A673 (cell line): ENCODE measurements at regions not wholly inside any gene's neighbourhood (a gene's known extent, or its start where the extent isn't known, plus 50 kb on each side); places are given as distances from the start of the nearest gene placed in this dataset.

ENCODE experiments used
- BruUV-seq: library from RNA; stranded (reverse); fragments of 400-500 nt; replicated peaks from 2 replicates; lab custom pipeline; 2021; lab: Mats Ljungman, UMichigan
- CTCF ChIA-PET: fragments of 300-600 bp; sonication (Branson Sonifier 250); formaldehyde crosslinking; loops from one replicate; lab custom pipeline; 2022; ENCODE audit warnings: antibody characterized with exemption; lab: Charles Lee
- POLR2A ChIA-PET: fragments of 300-600 bp; sonication (Branson Sonifier 250); formaldehyde crosslinking; loops from one replicate; lab custom pipeline; 2022; ENCODE audit warnings: antibody characterized with exemption; ENCODE audit not compliant: low non-redundant PET; lab: Charles Lee
- DNase-seq: peaks from one replicate; pipeline ENCODE4 v3.0.0-alpha.2; 2015; ENCODE audit warnings: low spot score
- H3K27ac ChIP-seq: fragments of 200-600 bp; sonication (generic); 2 replicates; pipeline ENCODE4 v1.5.1; 2016; ENCODE audit warnings: mixed run types, low read depth, mild to moderate bottlenecking, mixed read lengths, antibody characterized with exemption, low read length; ENCODE audit not compliant: poor library complexity, severe bottlenecking
- H3K27me3 ChIP-seq: fragments of 200-600 bp; sonication (generic); replicated peaks from 2 replicates; pipeline ENCODE4 v1.6.1; 2017; ENCODE audit warnings: mixed run types, low read depth, mild to moderate bottlenecking, mixed read lengths, antibody characterized with exemption, low read length; ENCODE audit not compliant: insufficient read depth, poor library complexity
- H3K36me3 ChIP-seq: fragments of 200-600 bp; sonication (generic); 2 replicates; pipeline ENCODE4 v1.6.1; 2016; ENCODE audit warnings: mixed run types, mild to moderate bottlenecking, mixed read lengths, antibody characterized with exemption, low read length; ENCODE audit not compliant: insufficient read depth, poor library complexity, severe bottlenecking
- H3K4me1 ChIP-seq: fragments of 200-600 bp; sonication (generic); 2 replicates; pipeline ENCODE4 v1.6.1; 2017; ENCODE audit warnings: mixed run types, mild to moderate bottlenecking, mixed read lengths, antibody characterized with exemption, low read length; ENCODE audit not compliant: insufficient read depth, poor library complexity, severe bottlenecking
- H3K4me3 ChIP-seq: fragments of 200-600 bp; sonication (generic); 2 replicates; pipeline ENCODE4 v1.5.1; 2016; ENCODE audit warnings: low read depth, mixed run types, mild to moderate bottlenecking, mixed read lengths, low read length; ENCODE audit not compliant: poor library complexity, severe bottlenecking
- H3K9me3 ChIP-seq: fragments of 200-600 bp; sonication (generic); 2 replicates; pipeline ENCODE4 v1.6.1; 2016; ENCODE audit warnings: mixed run types, low read depth, mild to moderate bottlenecking, mixed read lengths, antibody characterized with exemption, low read length; ENCODE audit not compliant: poor library complexity, severe bottlenecking
- CTCF ChIP-seq: fragments of 300-800, 200-600 bp; sonication (generic); conservative IDR thresholded peaks from 2 replicates; pipeline ENCODE4 v1.5.1; 2017; ENCODE audit warnings: low read depth, mild to moderate bottlenecking, antibody characterized with exemption, low read length, moderate library complexity, mixed read lengths
- EZH2 ChIP-seq: fragments of 200-600 bp; sonication (generic); IDR thresholded peaks from 2 replicates; pipeline ENCODE4 v1.6.1; 2017; ENCODE audit warnings: borderline replicate concordance, low read depth, mild to moderate bottlenecking, mixed read lengths, antibody characterized with exemption, low read length; ENCODE audit not compliant: poor library complexity, severe bottlenecking
- intact Hi-C: fragments of 100-400 bp; cut with micrococcal nuclease; formaldehyde crosslinking; loops from one replicate; pipeline ENCODE4 v1.10.0; 2022; ENCODE audit not compliant: unreplicated experiment

GRCh38 chr12:24574538-24574937, 374.4 kb downstream of the BCAT1 start:
- Histone ChIP-seq H3K27me3 (no peaks in the 10 kb centered on the region), H3K4me3 (no peak overlapping the region), H3K27ac (no peak overlapping the region), H3K4me1 (no peaks in the 10 kb centered on the region), H3K36me3 (no peaks in the 10 kb centered on the region), H3K9me3 (peaks cover 4% of the 10 kb centered on the region)
- POLR2A ChIA-PET = no interaction called here
- no peak for TF ChIP-seq EZH2
- TF ChIP-seq CTCF = no peak
- CTCF ChIA-PET = no interaction called here
- no peak for DNase-seq
- BruUV-seq = no TSS peak
- intact Hi-C loops = no loop called here

- TF ChIP-seq CTCF (no peak), EZH2 (no peak)
- Histone ChIP-seq H3K4me1 (no peaks in the 10 kb centered on the region), H3K27ac (no peak overlapping the region), H3K27me3 (no peaks in the 10 kb centered on the region), H3K36me3 (no peaks in the 10 kb centered on the region), H3K9me3 (no peaks in the 10 kb centered on the region), H3K4me3 (no peak overlapping the region)
- intact Hi-C loops = no loop called here
- no peak for DNase-seq
- CTCF ChIA-PET = no interaction called here
- no TSS peak for BruUV-seq
- POLR2A ChIA-PET = no interaction called here
Measured at GRCh38 chr12:24573621-24574020, 375.3 kb downstream of the BCAT1 start.

GRCh38 chr12:24565300-24565699, 383.6 kb downstream of the BCAT1 start:
- no peak for DNase-seq
- ChIA-PET CTCF (no interaction called here), POLR2A (no interaction called here)
- Histone ChIP-seq H3K36me3 (no peaks in the 10 kb centered on the region), H3K4me1 (peaks cover 19% of the 10 kb centered on the region), H3K27ac (no peak overlapping the region), H3K9me3 (no peaks in the 10 kb centered on the region), H3K4me3 (no peak overlapping the region), H3K27me3 (no peaks in the 10 kb centered on the region)
- BruUV-seq = no TSS peak
- intact Hi-C loops = no loop called here
- no peak for TF ChIP-seq CTCF
- no peak for TF ChIP-seq EZH2
